GM21381 (cell line): ENCODE measurements at regions not wholly inside any gene's neighbourhood (a gene's known extent, or its start where the extent isn't known, plus 50 kb on each side); places are given as distances from the start of the nearest gene placed in this dataset.

Source experiments
- ATAC-seq: cut with Tn5 transposase; IDR thresholded peaks from one replicate; pipeline ENCODE4 v1.9.1; 2021; ENCODE audit warnings: mild to moderate bottlenecking, moderate library complexity; ENCODE audit not compliant: unreplicated experiment

DNA sequence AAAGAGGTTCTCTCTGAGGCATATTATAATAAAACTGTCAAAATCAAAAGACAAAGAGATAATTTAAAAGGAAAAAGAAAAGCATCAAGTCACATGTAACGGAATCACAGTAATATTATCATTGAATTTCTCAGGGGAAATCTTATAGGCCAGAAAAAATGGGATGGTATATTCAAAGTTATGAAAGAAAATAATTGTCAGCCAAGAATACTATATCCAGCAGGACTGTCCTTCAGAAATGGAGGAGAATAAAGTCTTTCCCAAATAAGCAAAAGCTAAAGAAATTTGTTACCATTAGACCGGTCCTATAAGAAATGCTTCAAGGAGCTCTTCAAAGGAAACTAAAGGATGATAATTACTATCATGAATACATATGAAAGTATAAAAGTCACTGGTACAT, 342.0 kb upstream of the GRAMD2B start:
- no peak for ATAC-seq

DNA sequence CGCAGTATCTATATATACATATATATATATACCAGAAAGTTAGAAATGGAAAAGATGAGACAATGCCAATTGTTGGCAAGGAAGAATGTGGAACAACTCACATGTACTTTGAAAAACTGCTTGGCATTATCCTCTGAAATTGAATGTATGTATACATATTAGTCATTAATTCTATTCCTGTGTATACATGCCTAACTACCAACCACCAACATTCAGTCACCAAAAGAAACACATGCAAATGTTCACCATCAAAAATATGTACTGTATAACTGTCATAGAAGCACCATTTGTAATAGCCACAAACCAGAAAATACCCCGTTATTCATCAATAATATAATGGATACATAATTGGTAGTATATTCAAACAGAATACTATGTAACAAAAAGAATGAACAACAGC, 330.2 kb upstream of the GRAMD2B start:
- ATAC-seq = no peak

DNA sequence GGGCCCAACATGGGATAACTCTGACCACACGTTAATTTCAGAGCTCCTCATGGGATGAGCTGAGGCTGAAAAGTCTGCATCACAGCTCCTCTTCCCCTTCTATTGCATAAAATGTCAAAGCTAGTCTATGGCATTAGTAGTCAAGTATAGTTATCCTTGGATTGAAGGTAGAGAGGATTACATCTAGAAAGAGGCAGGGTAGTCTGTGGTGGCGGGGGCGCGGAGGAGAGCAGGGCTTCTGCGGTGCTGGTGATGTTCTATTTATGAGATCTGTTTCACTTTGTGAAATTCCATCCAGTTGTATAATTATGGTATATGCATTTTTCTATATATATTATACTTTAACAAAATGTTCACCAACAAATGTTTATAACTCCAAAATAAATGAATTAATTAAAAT, 329.5 kb upstream of the GRAMD2B start:
- no peak for ATAC-seq

DNA sequence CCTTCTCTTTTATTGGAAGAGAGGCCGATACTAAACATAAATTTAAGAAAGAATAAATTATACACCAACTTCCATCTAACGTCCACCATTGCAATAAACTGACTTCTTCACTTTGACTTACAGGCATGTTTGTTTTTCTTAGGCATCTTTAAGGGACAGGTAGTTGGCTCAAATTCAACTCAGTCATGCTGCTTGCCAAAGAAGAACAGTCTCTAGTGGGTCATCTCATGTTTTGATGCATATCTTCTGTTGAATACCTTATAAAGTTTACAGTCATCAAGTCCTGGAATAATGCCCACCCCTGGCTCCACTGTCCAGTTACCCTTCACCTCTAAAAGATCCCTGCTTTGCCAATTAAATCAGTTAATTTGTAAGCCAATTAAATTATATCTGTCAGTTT, 328.2 kb upstream of the GRAMD2B start:
- ATAC-seq = no peak

GRCh38 chr5:126096442-126097006, 326.7 kb upstream of the GRAMD2B start:
- no peak for ATAC-seq

DNA sequence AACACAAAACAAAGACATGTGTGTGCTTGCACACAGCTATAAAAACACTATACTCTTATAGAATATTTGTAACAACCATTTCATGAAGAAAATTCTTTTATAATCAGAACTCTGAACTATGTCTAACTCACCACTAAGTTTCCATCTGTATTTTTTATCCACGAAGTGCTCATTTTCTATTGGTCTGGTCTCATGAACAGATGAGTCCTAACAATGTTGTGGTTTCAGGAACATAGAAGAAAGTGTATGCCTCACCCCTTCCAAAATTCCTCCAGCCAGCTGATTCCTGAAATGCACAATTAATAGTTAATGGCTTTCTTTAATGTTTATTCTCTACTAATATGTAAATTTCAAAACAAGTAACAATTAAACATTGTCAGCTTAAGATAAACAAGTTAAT, 325.3 kb upstream of the GRAMD2B start:
- ATAC-seq = no peak

DNA sequence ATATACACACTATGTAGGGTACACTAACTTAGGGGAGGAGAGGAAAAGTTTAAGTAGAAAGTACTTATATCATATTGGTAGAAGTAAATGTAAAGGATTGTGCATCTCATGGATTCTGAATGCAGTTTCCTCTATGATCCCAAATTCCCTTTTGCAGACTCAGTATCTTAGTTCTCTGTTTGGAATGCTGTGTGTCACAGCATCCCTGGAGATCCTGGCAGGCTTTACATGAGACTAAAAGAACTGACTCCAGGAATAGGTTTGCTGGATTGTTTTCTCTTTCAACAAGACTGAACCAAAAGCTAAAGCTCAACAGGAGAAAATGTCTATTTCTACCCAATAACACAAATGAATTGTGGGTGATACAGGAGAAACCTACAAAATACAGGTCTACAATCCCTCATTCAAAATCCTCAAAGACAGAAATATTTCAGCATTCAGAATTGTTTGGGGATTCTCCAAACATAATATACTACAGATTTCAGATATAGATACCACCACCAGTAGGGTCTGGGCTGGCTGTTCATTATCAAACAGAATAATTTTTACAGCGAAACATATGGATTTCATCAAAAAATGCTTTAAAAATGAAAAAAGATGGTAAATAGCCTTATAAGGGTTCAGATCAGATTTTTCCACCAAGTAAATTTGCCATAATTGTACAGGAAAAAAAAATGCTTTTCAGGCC, 324.7 kb upstream of the GRAMD2B start:
- ATAC-seq = no peak

- ATAC-seq = no peak
Observed at GRCh38 chr5:126099077-126099476, 324.1 kb upstream of the GRAMD2B start.

DNA sequence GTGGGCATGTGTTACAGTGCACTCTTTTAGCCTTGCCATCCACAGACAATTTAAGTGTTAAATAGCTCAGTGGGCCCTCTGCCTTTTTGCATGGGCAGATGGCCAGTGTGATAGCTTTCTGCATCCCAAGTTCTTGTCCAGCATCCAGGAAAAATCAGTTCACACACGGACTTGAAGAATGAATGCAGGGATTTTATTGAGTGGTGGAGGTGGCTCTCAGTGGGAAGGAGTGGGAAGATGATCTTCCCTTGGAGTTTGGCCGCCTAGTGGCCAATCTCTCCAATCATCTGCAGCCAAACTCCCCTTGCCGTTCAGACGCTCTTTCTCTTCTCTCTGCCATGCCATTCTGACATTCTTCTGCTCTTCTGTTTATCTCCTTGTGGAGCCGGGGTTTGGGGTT, 322.4 kb upstream of the GRAMD2B start:
- ATAC-seq = no peak

DNA sequence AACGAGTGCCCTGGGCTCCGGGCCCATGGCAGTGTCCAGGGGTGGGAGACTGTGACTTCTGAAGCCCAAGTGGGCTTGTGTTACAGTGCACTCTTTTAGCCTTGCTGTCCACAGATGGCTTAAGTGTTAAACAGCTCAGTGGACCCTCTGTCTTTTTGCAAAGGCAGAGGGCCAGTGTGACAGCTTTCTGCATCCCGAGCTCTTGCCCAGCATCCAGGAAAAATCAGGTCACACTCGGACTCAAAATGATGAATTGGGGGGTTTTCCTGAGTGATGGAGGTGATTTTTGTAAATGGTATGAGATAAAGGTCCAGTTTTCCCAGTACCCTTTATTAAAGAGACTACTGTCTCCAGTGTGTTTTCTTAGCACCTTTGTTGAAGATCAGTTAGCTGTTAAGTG, 321.3 kb upstream of the GRAMD2B start:
- no peak for ATAC-seq

DNA sequence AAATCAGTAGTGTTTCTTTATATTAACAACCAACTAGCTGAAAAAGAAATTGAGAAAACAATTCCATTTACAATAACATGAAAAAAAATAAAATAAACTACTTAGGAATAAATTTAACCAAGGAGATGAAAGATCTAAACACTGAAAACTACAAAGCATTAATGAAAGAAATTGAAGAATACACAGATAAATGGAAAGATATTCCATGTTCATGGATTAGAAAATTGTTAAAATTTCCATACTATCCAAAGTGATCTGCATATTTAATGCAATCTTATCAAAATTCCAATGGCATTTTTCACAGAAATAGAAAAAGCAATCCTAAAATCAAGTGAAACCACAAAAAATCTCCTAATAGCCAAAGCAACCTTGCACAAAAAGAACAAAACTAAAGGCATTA, 320.2 kb upstream of the GRAMD2B start:
- ATAC-seq = no peak

DNA sequence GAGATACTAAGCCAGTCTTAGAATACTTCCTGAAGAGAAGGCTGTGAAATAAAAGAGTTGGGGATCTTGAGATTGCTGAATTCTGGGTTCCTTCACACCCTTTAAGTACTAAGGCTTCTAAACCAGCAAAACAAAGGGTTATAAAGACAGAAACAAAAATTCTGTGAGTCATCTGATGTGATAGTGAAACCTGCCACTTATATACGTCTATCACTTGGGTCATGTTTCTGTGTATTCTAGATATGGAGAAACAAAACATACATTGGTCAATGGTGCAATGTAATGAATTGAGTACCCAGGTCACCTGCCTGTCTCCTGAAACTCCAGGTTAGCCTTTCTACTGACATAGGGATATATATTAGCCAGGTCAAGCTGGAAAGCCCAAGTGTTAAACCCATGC, 319.3 kb upstream of the GRAMD2B start:
- no peak for ATAC-seq

DNA sequence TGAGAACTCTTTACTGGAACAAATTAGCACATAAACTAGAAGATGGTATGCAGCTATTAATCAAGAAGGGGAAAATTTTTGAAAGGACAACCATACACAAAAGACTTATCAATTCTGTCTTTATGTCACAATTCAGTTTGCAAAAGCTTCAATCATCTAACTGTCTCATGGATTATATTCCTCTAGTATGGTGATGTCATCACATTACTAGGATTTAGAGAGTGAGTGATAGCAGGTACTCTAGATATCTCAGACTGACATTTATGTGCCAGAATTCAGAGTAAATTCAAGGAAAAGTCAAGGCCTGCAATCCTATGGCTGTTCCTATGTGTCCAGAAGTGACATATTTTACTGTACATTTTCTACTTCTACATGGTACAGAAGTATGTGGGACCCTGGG, 318.9 kb upstream of the GRAMD2B start:
- ATAC-seq = no peak

DNA sequence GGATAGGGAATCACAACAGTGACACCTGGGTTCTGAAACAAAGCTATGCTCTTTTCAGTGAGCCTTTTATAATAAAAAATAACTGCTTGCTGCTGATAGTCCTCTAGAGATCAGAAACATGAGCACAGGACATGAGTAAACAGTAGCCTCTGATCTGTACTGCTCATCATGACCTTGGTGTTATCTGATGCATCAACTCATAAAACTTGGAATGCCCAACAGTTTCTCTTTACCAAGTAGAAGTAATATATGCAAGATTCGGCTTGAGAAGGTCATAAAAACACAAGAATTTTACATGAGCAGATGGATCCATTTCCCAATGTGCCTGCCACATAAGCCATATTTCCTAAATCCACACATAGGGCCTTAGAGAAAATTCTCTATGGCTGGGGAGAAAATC, 318.3 kb upstream of the GRAMD2B start:
- ATAC-seq = no peak

- ATAC-seq = no peak
Observed at GRCh38 chr5:126106029-126106428, 317.2 kb upstream of the GRAMD2B start.

DNA sequence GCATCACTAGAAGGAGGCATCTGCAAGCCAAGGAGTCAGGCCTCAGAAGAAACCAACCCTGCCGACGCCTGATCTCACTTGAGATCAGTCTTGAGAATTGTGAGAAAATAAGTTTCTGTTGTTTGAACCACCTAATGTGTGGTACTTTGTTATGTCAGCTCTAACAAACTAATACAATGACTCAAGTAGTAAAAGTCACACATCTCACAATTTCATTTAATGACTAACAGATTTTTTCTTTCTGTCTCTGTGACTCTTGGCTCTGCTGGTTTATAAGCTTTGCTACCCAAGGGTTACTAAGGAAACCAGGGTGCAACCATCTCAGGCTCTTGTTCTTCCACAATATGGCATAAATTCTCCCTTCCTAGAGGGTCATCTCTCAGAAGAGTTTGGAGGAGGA, 315.8 kb upstream of the GRAMD2B start:
- no peak for ATAC-seq

DNA sequence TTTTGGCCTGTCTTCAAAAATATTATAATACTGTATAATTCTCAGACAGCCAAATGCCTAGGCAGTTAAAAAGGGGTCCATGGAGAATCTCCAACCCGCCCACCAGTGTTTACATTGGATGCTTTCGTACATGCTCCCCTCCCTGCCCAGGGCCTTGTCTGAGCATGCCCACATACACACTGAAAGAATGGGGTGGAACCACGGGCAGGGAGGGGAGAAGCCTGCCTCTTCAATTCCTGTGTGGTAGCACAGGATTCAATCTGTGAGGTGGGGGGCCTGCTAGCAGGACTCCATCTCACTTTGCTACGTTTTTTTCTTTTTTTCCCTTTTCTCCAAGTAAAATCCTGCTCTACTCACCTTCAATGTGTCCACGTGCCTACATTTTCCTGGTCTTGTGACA, 314.7 kb upstream of the GRAMD2B start:
- no peak for ATAC-seq

DNA sequence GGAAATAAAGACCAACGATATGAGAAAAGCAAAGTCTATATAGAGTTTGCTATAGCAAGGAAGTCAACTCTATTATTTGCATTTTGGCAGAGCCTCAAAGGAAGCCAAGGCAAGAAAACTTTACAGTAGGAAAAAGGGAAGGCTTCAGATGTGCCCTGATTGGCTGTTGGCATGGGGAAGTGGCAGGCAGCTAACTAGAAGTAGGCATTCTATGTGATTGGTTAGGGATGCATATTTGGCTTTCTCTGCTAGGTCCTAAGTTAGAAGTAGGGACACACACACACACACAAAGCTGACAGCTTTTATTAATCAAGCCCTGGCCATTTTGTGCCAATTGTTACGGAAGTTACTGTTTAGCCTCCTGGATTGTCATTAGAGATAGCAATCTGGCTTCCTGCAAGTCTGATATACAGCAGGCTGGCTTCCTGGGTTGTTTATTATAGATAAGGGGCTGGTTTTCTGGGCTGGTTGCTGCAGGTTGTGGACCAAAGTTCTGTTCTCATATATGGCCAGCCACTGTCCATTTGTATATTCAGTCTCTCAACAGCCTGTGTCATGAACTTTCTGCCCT, 308.1 kb upstream of the GRAMD2B start:
- ATAC-seq = no peak

DNA sequence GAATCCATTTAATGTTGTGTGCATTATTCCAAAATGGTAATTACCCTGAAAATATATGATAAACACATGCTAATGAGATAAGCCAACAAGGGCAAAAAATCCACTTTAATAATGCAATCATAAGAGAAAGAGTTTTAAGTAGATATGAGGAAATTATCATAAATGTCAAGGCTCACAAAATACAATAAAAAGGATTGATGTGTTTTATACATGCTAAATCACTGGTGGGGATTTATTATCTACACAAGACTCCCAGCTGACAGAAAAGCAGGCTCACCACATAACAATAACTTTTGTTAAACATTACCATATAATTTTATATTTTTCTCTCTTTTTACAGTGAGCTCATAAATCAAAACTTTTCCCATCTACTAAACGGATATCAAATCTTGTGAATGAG, 306.2 kb upstream of the GRAMD2B start:
- no peak for ATAC-seq

GRCh38 chr5:126119887-126120442, 303.2 kb upstream of the GRAMD2B start:
- no peak for ATAC-seq

DNA sequence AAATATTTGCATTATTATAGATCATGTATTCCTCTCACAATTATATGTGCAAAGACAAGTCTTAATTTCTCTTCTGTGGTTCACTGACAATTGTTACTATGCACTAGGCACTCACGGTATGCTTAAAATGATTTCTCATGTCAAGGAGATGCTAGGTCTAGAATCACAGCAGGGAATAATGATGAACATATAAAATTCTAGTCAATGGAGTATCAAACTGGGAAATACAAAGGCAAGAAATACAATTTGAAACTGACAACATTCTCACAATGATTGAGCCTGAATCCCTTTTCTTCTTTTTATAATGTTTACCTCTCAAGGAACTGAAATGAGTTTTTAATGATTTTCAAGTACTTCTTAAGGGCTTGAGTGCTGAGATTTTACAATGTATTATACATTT, 302.3 kb upstream of the GRAMD2B start:
- no peak for ATAC-seq

GRCh38 chr5:126122942-126123341, 300.3 kb upstream of the GRAMD2B start:
- no peak for ATAC-seq
